ENCODE measurements at regions not wholly inside any gene's neighbourhood (a gene's known extent, or its start where the extent isn't known, plus 50 kb on each side); places are given as distances from the start of the nearest gene placed in this dataset.

- 80% methylated on average over 1 of the region's 1 CpG; no CpG with 5 or more reads in 1 of the 2 donors for WGBS, 2 donors (ENCODE audit: low coverage in 1 of 2)
- no peak for ATAC-seq
- TF ChIP-seq POLR2AphosphoS5 (IDR thresholded peaks at IDR 0.05) (no peak), CTCF (IDR thresholded peaks at IDR 0.05) (no peak), POLR2A (IDR thresholded peaks at IDR 0.05) (no peak), EP300 (IDR thresholded peaks at IDR 0.05) (no peak)
- Histone ChIP-seq H3K36me3 (no peaks in the 10 kb centered on the region), H3K27me3 (no peaks in the 10 kb centered on the region), H3K4me1 (peaks cover 0 to 6% (median 0%) of the 10 kb centered on the region in 3 donors), H3K27ac (no peak overlapping the region), H3K9me3 (no peaks in the 10 kb centered on the region), H3K4me3 (no peak overlapping the region)
Measured at GRCh38 chr20:39356908-39357307, 394.8 kb downstream of the DHX35 start.

GRCh38 chr20:39349240-39349639 lies 387.1 kb downstream of the DHX35 start:
- no peak overlapping the region for H3K27ac ChIP-seq
- no peaks in the 10 kb centered on the region for H3K4me1 ChIP-seq
- no peak overlapping the region for H3K4me3 ChIP-seq
- ATAC-seq = no peak
- H3K9me3 ChIP-seq = peaks cover 0 to 23% (median 0%) of the 10 kb centered on the region in 3 donors
- 72 to 80% methylated on average over 4 of the region's 4 CpGs for WGBS, 2 donors (ENCODE audit: low coverage in 1 of 2)
- H3K36me3 ChIP-seq = no peaks in the 10 kb centered on the region
- TF ChIP-seq EP300 (IDR thresholded peaks at IDR 0.05) (no peak), CTCF (IDR thresholded peaks at IDR 0.05) (no peak), POLR2AphosphoS5 (IDR thresholded peaks at IDR 0.05) (no peak), POLR2A (IDR thresholded peaks at IDR 0.05) (no peak)
- H3K27me3 ChIP-seq = no peaks in the 10 kb centered on the region

- no peak overlapping the region for H3K27ac ChIP-seq
- WGBS, 2 donors (ENCODE audit: low coverage in 1 of 2) = 85 to 100% methylated on average over 3 to 4 of the region's 5 CpGs
- no peaks in the 10 kb centered on the region for H3K4me1 ChIP-seq
- H3K36me3 ChIP-seq = no peaks in the 10 kb centered on the region
- H3K4me3 ChIP-seq = no peak overlapping the region
- no peak for ATAC-seq
- H3K27me3 ChIP-seq = no peaks in the 10 kb centered on the region
- no peak for TF ChIP-seq POLR2A (IDR thresholded peaks at IDR 0.05)
- TF ChIP-seq EP300 (IDR thresholded peaks at IDR 0.05) = no peak
- no peak for TF ChIP-seq POLR2AphosphoS5 (IDR thresholded peaks at IDR 0.05)
- TF ChIP-seq CTCF (IDR thresholded peaks at IDR 0.05) = no peak
- H3K9me3 ChIP-seq = peaks cover 0 to 23% (median 0%) of the 10 kb centered on the region in 3 donors
Measured at GRCh38 chr20:39347626-39348025, 385.5 kb downstream of the DHX35 start.

- Histone ChIP-seq H3K4me3 (no peak overlapping the region), H3K27me3 (no peaks in the 10 kb centered on the region), H3K4me1 (no peaks in the 10 kb centered on the region), H3K9me3 (peaks cover 0 to under 1% (median 0%) of the 10 kb centered on the region in 3 donors), H3K27ac (no peak overlapping the region), H3K36me3 (no peaks in the 10 kb centered on the region)
- TF ChIP-seq POLR2AphosphoS5 (IDR thresholded peaks at IDR 0.05) (no peak), POLR2A (IDR thresholded peaks at IDR 0.05) (no peak), EP300 (IDR thresholded peaks at IDR 0.05) (no peak), CTCF (IDR thresholded peaks at IDR 0.05) (no peak)
- 56 to 100% methylated on average over 1 of the region's 1 CpG for WGBS, 2 donors (ENCODE audit: low coverage in 1 of 2)
- no peak for ATAC-seq
Measured at GRCh38 chr20:39342463-39342862, 380.3 kb downstream of the DHX35 start.

GRCh38 chr20:39338469-39339376 lies 376.6 kb downstream of the DHX35 start:
- 60 to 62% methylated on average over 3 to 4 of the region's 6 CpGs for WGBS, 2 donors (ENCODE audit: low coverage in 1 of 2)
- no peaks in the 10 kb centered on the region for H3K4me1 ChIP-seq
- no peak for TF ChIP-seq POLR2A (IDR thresholded peaks at IDR 0.05)
- no peaks in the 10 kb centered on the region for H3K36me3 ChIP-seq
- H3K9me3 ChIP-seq = no peaks in the 10 kb centered on the region
- no peak for ATAC-seq
- no peaks in the 10 kb centered on the region for H3K27me3 ChIP-seq
- H3K27ac ChIP-seq = no peak overlapping the region
- H3K4me3 ChIP-seq = no peak overlapping the region
